ENCODE measurements at regions not wholly inside any gene's neighbourhood (a gene's known extent, or its start where the extent isn't known, plus 50 kb on each side); places are given as distances from the start of the nearest gene placed in this dataset.

- TF ChIP-seq, protein P1, sequence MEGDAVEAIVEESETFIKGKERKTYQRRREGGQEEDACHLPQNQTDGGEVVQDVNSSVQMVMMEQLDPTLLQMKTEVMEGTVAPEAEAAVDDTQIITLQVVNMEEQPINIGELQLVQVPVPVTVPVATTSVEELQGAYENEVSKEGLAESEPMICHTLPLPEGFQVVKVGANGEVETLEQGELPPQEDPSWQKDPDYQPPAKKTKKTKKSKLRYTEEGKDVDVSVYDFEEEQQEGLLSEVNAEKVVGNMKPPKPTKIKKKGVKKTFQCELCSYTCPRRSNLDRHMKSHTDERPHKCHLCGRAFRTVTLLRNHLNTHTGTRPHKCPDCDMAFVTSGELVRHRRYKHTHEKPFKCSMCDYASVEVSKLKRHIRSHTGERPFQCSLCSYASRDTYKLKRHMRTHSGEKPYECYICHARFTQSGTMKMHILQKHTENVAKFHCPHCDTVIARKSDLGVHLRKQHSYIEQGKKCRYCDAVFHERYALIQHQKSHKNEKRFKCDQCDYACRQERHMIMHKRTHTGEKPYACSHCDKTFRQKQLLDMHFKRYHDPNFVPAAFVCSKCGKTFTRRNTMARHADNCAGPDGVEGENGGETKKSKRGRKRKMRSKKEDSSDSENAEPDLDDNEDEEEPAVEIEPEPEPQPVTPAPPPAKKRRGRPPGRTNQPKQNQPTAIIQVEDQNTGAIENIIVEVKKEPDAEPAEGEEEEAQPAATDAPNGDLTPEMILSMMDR (IDR thresholded peaks at IDR 0.05) = no peak
- TF ChIP-seq POLR2A (IDR thresholded peaks at IDR 0.05) = no peak
Observed at GRCh38 chr21:33977721-33978369, 62.2 kb upstream of the ATP5PO start.
